Eye (tissue), 1 donor: ENCODE measurements at regions not wholly inside any gene's neighbourhood (a gene's known extent, or its start where the extent isn't known, plus 50 kb on each side); places are given as distances from the start of the nearest gene placed in this dataset.

ENCODE experiments used
- DNase-seq: peaks from one replicate; pipeline ENCODE4 v3.0.0-alpha.2; 2015

DNA sequence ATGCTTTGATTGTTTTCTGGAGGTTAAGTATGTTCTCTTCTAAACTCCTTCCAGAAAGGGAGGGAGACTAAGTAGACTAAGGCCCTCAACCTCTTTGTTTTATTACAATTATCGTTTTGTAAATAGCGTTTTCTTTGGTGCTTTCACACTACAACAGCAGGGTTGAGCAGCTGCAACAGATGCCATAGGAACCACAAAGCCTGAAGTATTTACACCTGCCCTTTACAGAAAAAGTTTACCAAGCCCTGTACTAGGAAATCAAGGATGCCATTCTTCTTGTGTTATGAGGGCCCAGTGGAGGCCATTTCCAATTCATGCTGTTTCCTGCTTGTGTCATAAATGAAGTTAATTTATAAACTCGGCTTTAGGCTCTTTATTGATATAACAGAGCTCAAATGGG, 914.8 kb downstream of the DCDC2C start:
- no peak for DNase-seq

- DNase-seq, result no peak
These were observed 915.4 kb downstream of the DCDC2C start for GRCh38 chr2:4618630-4619228.

GRCh38 chr2:4628998-4629501, 925.7 kb downstream of the DCDC2C start:
- DNase-seq, result peak; percentile 63

DNA sequence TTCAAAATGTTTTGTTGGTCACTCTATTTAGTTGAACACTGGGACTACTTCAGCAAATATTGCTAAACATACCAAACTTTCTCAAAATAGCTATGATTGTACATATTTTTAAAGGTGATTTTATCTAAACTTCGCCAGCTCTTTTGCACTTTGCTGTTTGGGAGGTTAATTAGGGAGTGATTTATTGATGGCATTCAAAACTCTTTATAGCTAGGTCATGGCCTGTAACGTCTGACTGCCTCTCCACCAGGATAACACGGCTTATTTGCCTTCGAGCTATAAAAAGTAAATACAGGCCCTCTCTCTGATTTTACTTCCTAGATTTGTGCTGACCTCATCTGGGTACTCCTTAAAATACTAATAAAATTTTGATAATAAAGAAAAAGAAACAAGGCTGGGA, 931.9 kb downstream of the DCDC2C start:
- DNase-seq, result no peak

GRCh38 chr2:4653991-4654390, 950.6 kb downstream of the DCDC2C start:
- DNase-seq, result peak; percentile 15

DNA sequence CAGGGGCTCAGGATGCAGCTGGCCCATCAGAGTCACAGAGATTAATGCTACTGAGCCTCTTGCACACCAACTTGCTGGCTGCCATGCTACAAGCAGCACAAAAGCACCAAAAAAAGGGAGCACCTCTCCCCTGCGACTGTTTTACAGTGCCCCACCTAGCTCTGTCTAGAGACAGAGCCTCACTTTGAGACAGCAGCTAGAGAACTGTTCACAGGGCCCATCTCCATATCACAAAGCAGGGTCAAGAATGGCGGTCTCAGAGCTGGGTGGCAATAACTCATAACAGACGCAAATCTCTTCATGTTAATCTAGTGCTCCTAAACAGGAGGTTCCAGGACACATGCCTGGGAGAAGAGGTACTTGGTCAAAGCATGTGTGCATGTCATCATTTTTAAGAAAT, 953.0 kb downstream of the DCDC2C start:
- DNase-seq, result no peak

- DNase-seq, result peak; percentile 16
These were observed 958.9 kb downstream of the DCDC2C start for GRCh38 chr2:4662161-4662779.

- DNase-seq, result no peak
These were observed 965.0 kb downstream of the DCDC2C start for GRCh38 chr2:4668381-4668780.

DNA sequence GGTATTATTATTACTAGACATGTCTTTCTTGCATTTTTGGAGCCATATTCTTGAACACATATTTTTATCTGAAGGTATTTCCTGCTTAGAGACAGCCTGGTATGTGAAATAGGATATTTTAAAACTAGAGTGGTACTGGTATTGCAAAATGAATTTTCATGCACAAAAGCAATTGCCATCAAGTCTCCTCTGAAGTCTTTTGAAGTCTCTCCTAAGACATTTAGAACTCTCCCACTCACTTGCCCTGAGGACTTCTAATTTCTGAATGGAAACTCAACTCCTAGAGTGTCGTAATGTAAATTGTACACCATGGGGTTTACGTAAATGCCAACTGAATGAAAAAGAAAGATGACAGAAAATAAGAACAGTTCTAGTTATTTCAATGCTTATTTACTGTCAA, 967.0 kb downstream of the DCDC2C start:
- no peak for DNase-seq

DNA sequence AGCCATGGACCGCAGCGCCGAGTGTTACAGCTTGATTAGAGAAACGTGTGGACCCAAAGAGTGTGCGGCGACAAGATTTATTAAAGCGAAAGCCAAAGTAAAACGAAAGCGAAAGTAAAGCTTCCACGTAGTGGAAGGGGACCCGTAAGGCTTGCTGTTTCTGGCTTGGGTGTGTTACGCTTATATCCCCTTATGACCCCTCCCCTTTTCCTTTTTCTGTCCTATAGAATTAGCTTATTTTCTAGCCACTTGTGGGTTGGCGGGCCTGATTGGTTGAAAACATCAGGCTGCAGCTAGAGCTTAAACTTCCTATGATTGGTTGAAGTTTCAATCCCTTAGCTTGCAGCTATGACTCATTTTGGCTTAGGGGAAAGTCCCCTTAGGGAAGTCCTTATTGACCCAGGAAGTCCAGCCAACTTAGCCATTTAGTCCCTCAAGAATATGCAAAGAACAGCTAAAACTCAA, 969.7 kb downstream of the DCDC2C start:
- no peak for DNase-seq

DNA sequence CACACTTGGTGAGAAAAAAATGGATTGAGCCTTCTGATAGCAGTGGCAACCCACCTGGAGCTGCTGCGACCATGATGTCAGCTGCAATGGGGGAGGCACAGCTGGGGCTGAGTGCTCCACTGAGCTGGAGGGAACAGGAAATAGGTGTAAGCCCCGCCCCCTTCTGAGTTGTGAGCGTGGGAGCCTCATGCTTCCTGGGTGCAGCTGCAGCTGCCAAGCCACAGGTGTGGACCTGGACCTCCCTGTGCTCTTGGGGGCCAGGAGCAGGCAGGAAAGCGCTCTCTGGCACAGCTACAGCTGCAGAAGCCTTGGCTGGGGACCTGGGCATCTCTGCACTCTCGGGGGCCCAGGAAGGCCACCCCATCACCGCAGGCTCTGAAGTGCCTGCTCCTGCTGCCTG, 970.6 kb downstream of the DCDC2C start:
- DNase-seq, result no peak

DNA sequence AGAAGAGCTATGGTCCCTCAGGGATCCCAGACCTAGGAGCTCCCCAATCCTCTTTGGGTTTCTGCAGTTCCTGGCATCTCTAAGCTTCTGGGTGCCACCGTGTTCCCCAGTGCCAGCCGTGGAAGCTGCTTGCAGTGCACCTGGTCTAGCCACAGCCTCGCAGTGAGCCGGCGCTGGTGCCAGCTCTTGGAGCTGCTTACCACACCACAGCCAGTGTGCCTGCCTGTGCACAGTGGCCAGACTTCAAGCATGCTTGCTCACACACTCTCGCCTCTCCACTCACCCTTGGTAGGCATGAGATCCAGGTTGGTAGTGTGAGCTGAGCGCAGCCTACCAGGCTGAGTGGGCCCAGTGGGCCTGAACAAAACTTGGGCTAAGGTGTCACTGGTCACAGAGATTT, 971.9 kb downstream of the DCDC2C start:
- DNase-seq, result no peak

DNA sequence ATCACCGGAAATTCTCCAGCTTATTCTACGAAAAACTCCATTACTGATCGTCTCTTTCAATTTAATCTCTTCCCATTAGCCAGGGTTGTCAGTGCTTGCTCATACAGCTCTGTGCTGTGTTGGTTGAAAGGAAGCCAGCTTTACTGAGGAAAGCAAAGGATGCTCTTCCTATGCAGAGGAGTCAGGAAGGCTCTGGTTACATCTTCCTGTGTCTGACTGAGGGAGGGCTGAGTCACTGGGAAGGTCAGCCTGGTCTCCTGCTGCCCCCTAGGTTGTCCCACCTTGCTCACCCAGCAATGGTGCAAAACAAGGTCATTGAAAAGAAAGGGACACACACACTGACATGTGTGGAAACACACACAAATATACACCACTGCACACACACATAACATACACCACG, 975.6 kb downstream of the DCDC2C start:
- DNase-seq, result no peak

DNA sequence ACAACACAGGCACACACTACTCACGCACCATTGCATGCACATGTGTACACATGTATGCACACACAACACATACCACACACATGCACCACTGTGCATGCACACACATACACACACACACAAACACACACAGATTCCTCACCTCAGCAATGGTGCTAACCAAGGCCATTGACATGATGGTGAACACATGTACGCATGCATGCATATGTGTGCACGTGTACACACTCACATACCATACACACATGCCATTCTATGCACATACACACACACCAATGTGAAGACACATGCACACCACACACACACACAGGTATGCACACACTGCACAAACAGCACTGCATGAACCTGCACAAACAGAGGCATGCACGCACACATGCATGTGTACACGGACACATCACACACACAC, 976.0 kb downstream of the DCDC2C start:
- no peak for DNase-seq

GRCh38 chr2:4684921-4685320, 981.5 kb downstream of the DCDC2C start:
- no peak for DNase-seq

- no peak for DNase-seq
These were observed 987.5 kb downstream of the DCDC2C start for GRCh38 chr2:4690913-4691312.

- no peak for DNase-seq
These were observed 989.9 kb downstream of the DCDC2C start for GRCh38 chr2:4693266-4693665.

DNA sequence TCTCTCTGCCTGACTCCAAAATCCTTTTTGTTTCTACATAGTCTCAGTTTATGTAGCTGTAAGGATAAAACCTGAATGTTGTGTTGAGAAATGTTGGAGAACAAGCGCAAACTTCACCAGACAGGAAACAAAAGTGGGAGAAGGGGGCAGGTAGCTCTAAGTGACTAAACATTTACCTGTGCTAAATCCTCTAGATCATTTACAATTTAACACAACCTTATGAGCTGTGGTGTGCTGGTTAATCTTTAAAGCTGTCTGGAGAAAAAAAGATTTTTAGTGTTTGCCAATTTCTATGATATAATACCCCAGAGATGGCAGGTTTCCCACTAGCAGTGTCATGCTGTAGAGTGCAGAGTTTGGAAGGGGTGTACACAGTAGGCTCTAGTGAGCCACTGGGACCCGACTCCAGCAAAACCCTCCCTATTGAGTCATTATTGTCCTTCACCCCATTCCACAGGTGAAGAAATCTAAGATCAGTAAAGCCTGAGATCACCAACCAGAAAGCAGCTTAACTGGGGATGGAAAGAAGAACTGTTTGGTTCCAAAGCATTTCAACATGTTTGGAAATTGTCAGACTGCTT, 992.0 kb downstream of the DCDC2C start:
- DNase-seq, result no peak

DNA sequence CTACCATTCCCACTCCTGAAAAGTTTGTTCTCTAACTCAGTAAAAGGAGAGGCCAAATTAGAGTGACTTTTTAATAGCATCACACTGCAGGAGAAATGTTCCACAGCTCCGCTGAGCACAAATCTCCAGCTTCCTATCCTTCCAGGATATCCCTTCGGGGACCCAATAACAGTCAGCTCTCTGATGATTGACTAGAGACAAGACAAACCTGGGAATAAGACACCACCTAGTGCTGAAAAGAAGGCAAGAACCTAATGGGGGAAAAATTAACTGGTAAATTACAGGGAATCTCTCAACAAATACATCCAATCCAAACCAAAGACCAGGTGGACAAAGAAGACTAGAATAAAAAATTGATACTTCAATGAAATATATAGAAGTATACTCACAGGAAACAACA, 977.1 kb upstream of the SOX11 start:
- DNase-seq, result no peak

DNA sequence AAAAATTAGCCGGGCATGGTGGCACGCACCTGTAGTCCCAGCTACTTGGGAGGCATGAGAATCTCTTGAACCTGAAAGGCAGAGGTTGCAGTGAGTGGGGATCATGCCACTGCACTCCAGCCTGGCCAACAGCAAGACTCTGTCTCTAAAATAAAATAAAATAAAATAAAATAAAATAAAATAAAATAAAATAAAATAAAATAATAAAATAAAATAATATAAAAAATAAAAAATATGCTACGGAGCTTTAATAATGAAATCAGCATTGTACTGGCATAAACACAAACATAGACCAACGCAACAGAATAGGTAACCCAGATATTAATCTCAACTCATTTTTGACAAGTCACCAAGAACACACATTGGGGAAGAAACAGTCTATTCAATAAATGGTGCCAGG, 973.4 kb upstream of the SOX11 start:
- DNase-seq, result no peak

GRCh38 chr2:4725618-4726017, 966.6 kb upstream of the SOX11 start:
- DNase-seq, result no peak

- peak; percentile 27 for DNase-seq
These were observed 959.6 kb upstream of the SOX11 start for GRCh38 chr2:4732560-4732959.

GRCh38 chr2:4745056-4745991, 946.9 kb upstream of the SOX11 start:
- DNase-seq, result peak; percentile 88
